ENCODE measurements at regions not wholly inside any gene's neighbourhood (a gene's known extent, or its start where the extent isn't known, plus 50 kb on each side); places are given as distances from the start of the nearest gene placed in this dataset.

DNA sequence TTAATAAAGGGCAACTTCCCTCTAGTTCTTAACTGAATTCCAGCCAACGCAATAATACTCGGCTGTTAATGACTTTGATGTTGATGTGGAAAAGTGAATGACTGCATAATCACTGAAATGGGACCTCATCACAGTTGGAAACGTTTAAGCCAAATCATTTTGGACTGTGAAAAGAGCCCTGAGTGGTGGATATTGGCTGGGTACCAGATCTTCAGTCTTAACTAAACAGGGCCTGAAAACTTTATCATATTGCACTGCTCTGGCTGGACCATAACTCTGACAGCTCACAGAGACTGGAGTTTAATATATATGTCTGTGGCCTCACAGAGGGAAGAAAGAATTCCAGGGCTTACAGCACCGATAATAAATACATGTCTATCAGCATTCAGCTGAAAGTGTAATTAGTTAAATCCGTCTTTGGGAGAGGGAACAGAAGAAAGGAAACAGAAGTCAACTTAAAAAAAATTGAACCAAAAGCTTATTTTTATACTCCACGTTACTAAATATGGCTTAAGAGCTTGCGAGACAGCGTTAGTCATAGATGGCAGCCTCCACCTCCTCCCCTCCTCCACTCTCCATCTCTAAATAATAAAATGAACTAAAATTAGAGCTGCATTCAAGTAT is 222.3 kb upstream of the CDIN1 start:
- H3K36me3 Mint-ChIP-seq: no peaks in the 10 kb centered on the region

GRCh38 chr15:36358094-36358493 is 221.3 kb upstream of the CDIN1 start:
- no peaks in the 10 kb centered on the region for H3K27me3 Mint-ChIP-seq (ENCODE audit: low read depth in 2 of 2)
- DNase-seq (no peak), ATAC-seq (no peak)
- no peaks in the 10 kb centered on the region for H3K36me3 ChIP-seq (ENCODE audit: control insufficient read depth, insufficient read depth, low read length)
- H3K36me3 Mint-ChIP-seq: no peaks in the 10 kb centered on the region
- peaks cover 2% of the 10 kb centered on the region for H3K9me3 ChIP-seq (ENCODE audit: control insufficient read depth, insufficient read depth, low read length)
- H3K27me3 ChIP-seq (ENCODE audit: control insufficient read depth, insufficient read depth, low read length): no peaks in the 10 kb centered on the region
- no peak overlapping the region for H3K4me3 ChIP-seq (ENCODE audit: low read length)
- H3K9me3 Mint-ChIP-seq: peaks cover 0 to 7% of the 10 kb centered on the region in 2 donors
- no peaks in the 10 kb centered on the region for H3K4me1 ChIP-seq (ENCODE audit: control insufficient read depth, insufficient read depth, low read length)
- no peak for TF ChIP-seq CTCF (IDR thresholded peaks at IDR 0.05)
- H3K4me1 Mint-ChIP-seq: no peaks in the 10 kb centered on the region
- intact Hi-C loops (cut with micrococcal nuclease): no loop called here
- H3K27ac ChIP-seq (ENCODE audit: low read length): no peak overlapping the region
- no peak overlapping the region for H3K4me3 Mint-ChIP-seq
- 59% methylated on average over 2 of the region's 2 CpGs for WGBS (ENCODE audit: insufficient coverage)
- H3K27ac Mint-ChIP-seq: no peak overlapping the region

More for the DNA sequence above, 222.3 kb upstream of the CDIN1 start:
- H3K4me3 ChIP-seq (ENCODE audit: low read length): no peak overlapping the region
- peaks cover 0 to 7% of the 10 kb centered on the region in 2 donors for H3K9me3 Mint-ChIP-seq
- no peaks in the 10 kb centered on the region for H3K27me3 ChIP-seq (ENCODE audit: control insufficient read depth, insufficient read depth, low read length)
- DNase-seq (no peak), ATAC-seq (no peak)
- H3K27me3 Mint-ChIP-seq (ENCODE audit: low read depth in 2 of 2): no peaks in the 10 kb centered on the region
- H3K27ac Mint-ChIP-seq: no peak overlapping the region
- 18% methylated on average over 4 of the region's 8 CpGs for WGBS (ENCODE audit: insufficient coverage)
- H3K4me1 ChIP-seq (ENCODE audit: control insufficient read depth, insufficient read depth, low read length): no peaks in the 10 kb centered on the region
- H3K4me3 Mint-ChIP-seq: no peak overlapping the region
- H3K27ac ChIP-seq (ENCODE audit: low read length): no peak overlapping the region
- peaks cover 2% of the 10 kb centered on the region for H3K9me3 ChIP-seq (ENCODE audit: control insufficient read depth, insufficient read depth, low read length)
- TF ChIP-seq CTCF (IDR thresholded peaks at IDR 0.05): no peak
- no peaks in the 10 kb centered on the region for H3K4me1 Mint-ChIP-seq
- intact Hi-C loops (cut with micrococcal nuclease): no loop called here
- no peaks in the 10 kb centered on the region for H3K36me3 ChIP-seq (ENCODE audit: control insufficient read depth, insufficient read depth, low read length)

- H3K4me1 Mint-ChIP-seq: no peaks in the 10 kb centered on the region
- no peak overlapping the region for H3K4me3 Mint-ChIP-seq
- 92% methylated on average over 2 of the region's 2 CpGs for WGBS (ENCODE audit: insufficient coverage)
- ATAC-seq (no peak), DNase-seq (no peak)
- no peak for TF ChIP-seq CTCF (IDR thresholded peaks at IDR 0.05)
- H3K27ac Mint-ChIP-seq: no peak overlapping the region
- Histone ChIP-seq H3K27ac (ENCODE audit: low read length) (no peak overlapping the region), H3K9me3 (ENCODE audit: control insufficient read depth, insufficient read depth, low read length) (peaks cover 2% of the 10 kb centered on the region), H3K4me1 (ENCODE audit: control insufficient read depth, insufficient read depth, low read length) (no peaks in the 10 kb centered on the region), H3K36me3 (ENCODE audit: control insufficient read depth, insufficient read depth, low read length) (no peaks in the 10 kb centered on the region), H3K27me3 (ENCODE audit: control insufficient read depth, insufficient read depth, low read length) (no peaks in the 10 kb centered on the region), H3K4me3 (ENCODE audit: low read length) (no peak overlapping the region)
- no peaks in the 10 kb centered on the region for H3K27me3 Mint-ChIP-seq (ENCODE audit: low read depth in 2 of 2)
- H3K36me3 Mint-ChIP-seq: no peaks in the 10 kb centered on the region
- H3K9me3 Mint-ChIP-seq: peaks cover 0 to 7% of the 10 kb centered on the region in 2 donors
- intact Hi-C loops (cut with micrococcal nuclease): no loop called here
Measured at GRCh38 chr15:36358523-36358922, 220.9 kb upstream of the CDIN1 start.

GRCh38 chr15:36359286-36359685 is 220.1 kb upstream of the CDIN1 start:
- ATAC-seq: no peak

More at GRCh38 chr15:36359286-36359685, 220.1 kb upstream of the CDIN1 start:
- Mint-ChIP-seq H3K36me3 (no peaks in the 10 kb centered on the region), H3K27me3 (ENCODE audit: low read depth in 2 of 2) (no peaks in the 10 kb centered on the region), H3K27ac (no peak overlapping the region), H3K4me1 (no peaks in the 10 kb centered on the region), H3K4me3 (no peak overlapping the region), H3K9me3 (peaks cover 2 to 8% of the 10 kb centered on the region in 2 donors)
- Histone ChIP-seq H3K9me3 (ENCODE audit: control insufficient read depth, insufficient read depth, low read length) (peaks cover 2% of the 10 kb centered on the region), H3K27me3 (ENCODE audit: control insufficient read depth, insufficient read depth, low read length) (no peaks in the 10 kb centered on the region), H3K4me3 (ENCODE audit: low read length) (no peak overlapping the region), H3K36me3 (ENCODE audit: control insufficient read depth, insufficient read depth, low read length) (no peaks in the 10 kb centered on the region), H3K4me1 (ENCODE audit: control insufficient read depth, insufficient read depth, low read length) (no peaks in the 10 kb centered on the region), H3K27ac (ENCODE audit: low read length) (no peak overlapping the region)
- intact Hi-C loops (cut with micrococcal nuclease): no loop called here
- 59% methylated on average over 4 of the region's 4 CpGs for whole genome bisulfite sequencing (ENCODE audit: insufficient coverage)
- no peak for TF ChIP-seq CTCF (IDR thresholded peaks at IDR 0.05)
- DNase-seq: no peak

Data from natural killer cell (primary cell).